CD4-positive, alpha-beta T cell treated with Interleukin-10 for 1 hour (primary cell): ENCODE measurements at regions not wholly inside any gene's neighbourhood (a gene's known extent, or its start where the extent isn't known, plus 50 kb on each side); places are given as distances from the start of the nearest gene placed in this dataset.
"Not testable (repeated sequence)": the region's sequence is repeated elsewhere in the genome, so short reads cannot be mapped to it uniquely, and the experiment has no call there.

Experiments
- DNase-seq: peaks from one replicate; pipeline ENCODE4 v3.0.0-alpha.2; 2020

DNA sequence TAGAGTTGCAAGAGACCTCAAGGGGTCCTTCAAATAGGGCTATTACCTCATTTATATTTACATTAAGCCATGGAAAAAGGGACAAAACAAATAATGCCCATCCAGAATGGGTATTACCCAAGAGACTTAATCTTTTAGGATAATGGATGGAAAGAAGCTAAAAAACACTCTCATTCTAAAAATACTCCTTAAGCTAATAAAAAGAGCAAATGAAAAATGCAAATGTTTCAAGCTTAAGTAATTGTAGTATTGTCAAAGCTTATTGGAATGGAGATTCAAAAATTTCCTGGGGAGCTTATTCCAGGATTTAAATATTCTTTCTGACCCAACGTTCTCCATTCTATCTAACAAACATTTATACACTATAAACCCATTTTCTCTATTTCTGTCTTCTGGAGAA is 107.8 kb upstream of the SPIN4 start:
- no peak for DNase-seq

DNA sequence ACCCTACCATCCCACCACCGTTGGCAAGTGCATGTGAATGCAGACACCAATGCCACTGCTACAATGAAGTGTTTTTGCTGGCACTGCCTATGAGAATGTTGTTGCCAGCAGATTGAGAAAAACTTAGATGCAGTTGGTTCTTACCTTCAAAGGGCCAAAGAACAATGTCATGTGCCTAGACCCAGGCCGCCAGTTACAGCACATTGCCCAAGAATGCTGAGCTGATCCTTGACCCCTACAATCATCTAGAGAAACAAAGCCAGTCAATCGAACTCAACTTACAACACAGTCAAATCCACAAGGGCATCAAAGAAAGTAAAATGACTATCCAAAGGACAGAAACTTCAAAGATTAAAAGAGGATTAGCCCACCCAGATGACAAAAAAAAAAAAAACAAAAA is 102.4 kb upstream of the SPIN4 start:
- no peak for DNase-seq

GRCh38 chrX:63441717-63442116 is 90.6 kb upstream of the SPIN4 start:
- DNase-seq, result no peak

DNA sequence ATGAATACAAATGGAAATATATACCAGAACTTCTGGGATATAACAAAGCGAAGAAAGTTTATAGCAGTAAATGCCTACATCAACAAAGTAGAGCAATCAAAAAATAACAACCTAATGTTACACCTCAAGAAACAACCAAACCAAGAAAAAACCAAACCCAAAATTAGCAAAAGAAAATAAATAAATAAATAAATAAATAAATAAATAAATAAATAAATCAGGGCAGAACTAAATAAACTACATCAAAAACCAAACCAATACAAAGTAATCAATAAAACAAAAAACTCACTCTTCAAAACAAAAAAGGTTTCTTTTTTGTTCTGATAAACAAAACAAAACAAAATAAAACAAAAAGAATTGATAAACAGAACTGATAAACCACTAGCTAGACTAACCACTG is 88.4 kb upstream of the SPIN4 start:
- no peak for DNase-seq

GRCh38 chrX:63436865-63437264 is 85.7 kb upstream of the SPIN4 start:
- DNase-seq, result no peak

- DNase-seq, result no peak
These were observed 83.5 kb upstream of the SPIN4 start for GRCh38 chrX:63434665-63435064.

- no peak for DNase-seq
These were observed 83.1 kb upstream of the SPIN4 start for GRCh38 chrX:63434206-63434605.

GRCh38 chrX:63430026-63430425 is 78.9 kb upstream of the SPIN4 start:
- no peak for DNase-seq

DNA sequence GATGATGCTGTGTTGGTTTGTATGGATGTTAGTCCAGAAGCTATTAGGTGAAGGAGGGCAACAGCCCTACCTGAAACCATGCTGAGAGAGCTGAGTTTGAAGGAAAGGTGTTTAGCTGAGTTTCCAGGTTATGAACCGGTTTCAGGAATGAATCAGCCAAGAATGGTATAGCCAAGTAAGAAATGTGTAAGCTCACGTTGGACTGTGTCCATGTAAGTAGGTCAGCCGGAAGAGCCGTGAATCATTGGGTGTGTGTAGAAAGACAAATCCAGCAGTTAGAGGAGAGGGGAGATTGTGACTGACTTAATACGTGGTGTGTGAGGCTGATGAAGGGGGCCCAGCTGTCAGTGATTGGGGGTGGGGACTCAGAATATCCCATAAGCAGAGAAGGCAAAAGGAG is 77.2 kb upstream of the SPIN4 start:
- no peak for DNase-seq

DNA sequence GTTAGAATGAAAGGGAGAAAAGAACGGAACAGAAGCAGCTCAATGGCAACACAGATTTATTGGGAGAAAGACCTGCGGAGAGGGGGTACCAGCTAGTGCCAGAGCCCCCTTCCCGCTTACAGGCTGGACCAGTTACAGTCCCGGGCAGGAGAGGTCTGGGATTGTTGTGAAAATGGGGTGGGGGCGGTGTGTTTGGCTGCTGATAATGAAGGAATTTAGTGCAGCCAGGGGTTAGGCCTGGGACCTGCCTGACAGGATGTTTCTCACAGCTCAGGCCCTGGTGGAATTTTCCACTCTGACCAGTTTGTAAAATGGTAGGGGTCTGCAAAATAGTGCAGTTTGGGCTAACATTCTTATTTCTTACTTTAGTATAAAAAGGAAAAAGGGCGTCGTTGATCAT is 75.4 kb upstream of the SPIN4 start:
- DNase-seq, result no peak

DNA sequence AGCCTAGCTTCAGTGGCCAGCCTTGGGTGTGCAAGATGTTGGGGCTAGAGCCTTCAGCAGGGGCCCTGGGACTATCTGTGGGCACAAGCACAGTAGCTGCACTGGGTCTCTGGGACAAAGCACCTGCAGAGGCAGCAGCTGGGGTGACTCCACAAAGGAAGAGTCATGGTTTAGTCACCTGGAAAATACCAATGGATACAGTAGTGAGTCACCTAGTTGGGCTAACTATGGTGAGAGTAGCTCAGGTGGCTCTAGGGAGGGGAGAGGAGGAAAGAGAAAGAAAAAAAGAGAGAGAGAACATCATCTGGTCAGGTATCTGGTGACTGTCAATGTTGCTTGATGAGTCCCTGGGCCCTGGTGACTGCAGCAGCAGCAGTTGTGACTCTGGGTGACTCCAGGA is 72.9 kb upstream of the SPIN4 start:
- DNase-seq, result no peak

GRCh38 chrX:63421411-63421810 is 70.3 kb upstream of the SPIN4 start:
- DNase-seq, result no peak

- DNase-seq, result no peak
These were observed 67.1 kb upstream of the SPIN4 start for GRCh38 chrX:63418211-63418610.

DNA sequence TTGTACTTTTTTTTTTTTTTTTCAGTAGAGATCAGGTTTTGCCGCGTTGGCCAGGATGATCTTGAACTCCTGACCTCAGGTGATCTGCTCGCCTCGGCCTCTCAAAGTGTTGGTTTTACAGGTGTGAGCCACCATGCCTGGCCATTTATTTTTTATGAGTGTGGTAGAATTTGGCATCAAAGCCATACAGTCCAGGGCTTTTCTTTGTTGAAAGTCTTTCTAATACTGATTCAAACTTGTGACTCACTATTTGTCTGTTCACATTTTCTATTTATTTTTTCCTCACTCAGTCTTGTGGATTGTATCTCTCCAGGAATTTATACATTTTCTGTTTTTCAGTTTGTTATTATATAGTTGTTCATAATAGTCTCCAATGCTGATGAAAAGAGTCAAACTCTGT is 66.5 kb upstream of the SPIN4 start:
- no peak for DNase-seq

DNA sequence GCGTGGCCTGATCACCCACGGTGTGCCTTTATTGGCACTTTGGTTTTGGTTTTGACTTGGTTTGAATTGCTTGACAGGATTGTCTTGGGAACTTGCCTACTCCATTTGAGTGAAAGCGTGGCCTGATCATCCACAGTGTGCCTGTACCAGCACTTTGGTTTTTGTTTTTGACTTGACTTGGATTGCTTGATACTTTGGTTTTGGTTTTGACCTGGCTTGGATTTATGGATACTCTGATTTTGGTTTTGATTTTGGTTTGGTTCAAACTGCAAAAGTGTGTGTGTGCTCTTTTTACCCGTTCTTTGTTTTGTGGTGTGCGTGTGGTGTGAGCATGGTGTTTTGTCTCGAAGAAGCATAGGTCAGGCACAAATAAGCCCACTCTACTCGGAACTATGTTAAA is 58.8 kb upstream of the SPIN4 start:
- not testable (repeated sequence) for DNase-seq

GRCh38 chrX:63408050-63408449 is 56.9 kb upstream of the SPIN4 start:
- no peak for DNase-seq

- no peak for DNase-seq
These were observed 53.2 kb upstream of the SPIN4 start for GRCh38 chrX:63404332-63404731.

- no peak for DNase-seq
These were observed 51.0 kb upstream of the SPIN4 start for GRCh38 chrX:63402106-63402505.
